MM.1S (cell line): ENCODE measurements at regions not wholly inside any gene's neighbourhood (a gene's known extent, or its start where the extent isn't known, plus 50 kb on each side); places are given as distances from the start of the nearest gene placed in this dataset.

Source experiments
- EZH2 ChIP-seq: fragments of 300-600 bp; sonication (generic); optimal IDR thresholded peaks from 2 replicates; pipeline ENCODE3; 2017; ENCODE audit warnings: low read depth, mild to moderate bottlenecking, antibody characterized with exemption, low read length, mixed read lengths
- TF ChIP-seq, protein P1 (sequence below): fragments of 300-600 bp; sonication (generic); IDR thresholded peaks from 2 replicates; pipeline ENCODE4 v1.5.1; 2016; ENCODE audit warnings: antibody characterized with exemption, low read length, mixed read lengths

- TF ChIP-seq, protein P1, sequence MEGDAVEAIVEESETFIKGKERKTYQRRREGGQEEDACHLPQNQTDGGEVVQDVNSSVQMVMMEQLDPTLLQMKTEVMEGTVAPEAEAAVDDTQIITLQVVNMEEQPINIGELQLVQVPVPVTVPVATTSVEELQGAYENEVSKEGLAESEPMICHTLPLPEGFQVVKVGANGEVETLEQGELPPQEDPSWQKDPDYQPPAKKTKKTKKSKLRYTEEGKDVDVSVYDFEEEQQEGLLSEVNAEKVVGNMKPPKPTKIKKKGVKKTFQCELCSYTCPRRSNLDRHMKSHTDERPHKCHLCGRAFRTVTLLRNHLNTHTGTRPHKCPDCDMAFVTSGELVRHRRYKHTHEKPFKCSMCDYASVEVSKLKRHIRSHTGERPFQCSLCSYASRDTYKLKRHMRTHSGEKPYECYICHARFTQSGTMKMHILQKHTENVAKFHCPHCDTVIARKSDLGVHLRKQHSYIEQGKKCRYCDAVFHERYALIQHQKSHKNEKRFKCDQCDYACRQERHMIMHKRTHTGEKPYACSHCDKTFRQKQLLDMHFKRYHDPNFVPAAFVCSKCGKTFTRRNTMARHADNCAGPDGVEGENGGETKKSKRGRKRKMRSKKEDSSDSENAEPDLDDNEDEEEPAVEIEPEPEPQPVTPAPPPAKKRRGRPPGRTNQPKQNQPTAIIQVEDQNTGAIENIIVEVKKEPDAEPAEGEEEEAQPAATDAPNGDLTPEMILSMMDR, result no peak
- TF ChIP-seq EZH2, result no peak
Measured at GRCh38 chr18:29653671-29654215, 1388.8 kb downstream of the DSC3 start.
